Hepatocyte (in vitro differentiated cells): ENCODE measurements at regions not wholly inside any gene's neighbourhood (a gene's known extent, or its start where the extent isn't known, plus 50 kb on each side); places are given as distances from the start of the nearest gene placed in this dataset.

Source experiments
- DNase-seq: peaks from one replicate; pipeline ENCODE4 v3.0.0-alpha.2; 2016; ENCODE audit warnings: low spot score
- H2AFZ ChIP-seq: fragments of 200-600 bp; sonication (generic); 2 replicates; pipeline ENCODE4 v1.6.0; 2016; ENCODE audit warnings: antibody characterized with exemption, mild to moderate bottlenecking
- H3K27ac ChIP-seq: fragments of 200-600 bp; sonication (generic); 2 replicates; pipeline ENCODE4 v1.5.1; 2016; ENCODE audit warnings: mild to moderate bottlenecking
- H3K27me3 ChIP-seq: fragments of 200-600 bp; sonication (generic); 2 replicates; pipeline ENCODE4 v1.6.1; 2016
- H3K36me3 ChIP-seq: fragments of 200-600 bp; sonication (generic); replicated peaks from 2 replicates; pipeline ENCODE4 v1.5.1; 2016; ENCODE audit warnings: low read depth; ENCODE audit not compliant: insufficient read depth
- H3K4me1 ChIP-seq: fragments of 200-600 bp; sonication (generic); 2 replicates; pipeline ENCODE4 v1.5.1; 2016; ENCODE audit warnings: mild to moderate bottlenecking, moderate library complexity; ENCODE audit not compliant: insufficient read depth
- H3K4me2 ChIP-seq: fragments of 200-600 bp; sonication (generic); 2 replicates; pipeline ENCODE4 v1.6.0; 2016
- H3K4me3 ChIP-seq: fragments of 200-600 bp; sonication (generic); 2 replicates; pipeline ENCODE4 v1.5.1; 2016; ENCODE audit warnings: mild to moderate bottlenecking
- H3K79me2 ChIP-seq: fragments of 200-600 bp; sonication (generic); 2 replicates; pipeline ENCODE4 v1.6.0; 2017; ENCODE audit warnings: mild to moderate bottlenecking
- H3K9me2 ChIP-seq: fragments of 200-600 bp; sonication (generic); replicated peaks from 2 replicates; pipeline ENCODE4 v1.6.0; 2017; ENCODE audit warnings: mild to moderate bottlenecking; ENCODE audit not compliant: insufficient read depth
- H3K9me3 ChIP-seq: fragments of 200-600 bp; sonication (generic); 2 replicates; pipeline ENCODE4 v1.5.1; 2016; ENCODE audit warnings: low read depth, mild to moderate bottlenecking
- H4K20me1 ChIP-seq: fragments of 200-600 bp; sonication (generic); 2 replicates; pipeline ENCODE4 v1.6.0; 2016; ENCODE audit warnings: mild to moderate bottlenecking; ENCODE audit not compliant: insufficient read depth, poor library complexity, severe bottlenecking
- CTCF ChIP-seq: fragments of 200-600 bp; sonication (generic); IDR thresholded peaks from 2 replicates; pipeline ENCODE4 v1.5.1; 2016; ENCODE audit warnings: antibody characterized with exemption, mild to moderate bottlenecking; ENCODE audit not compliant: poor library complexity
- EZH2 ChIP-seq: fragments of 200-600 bp; sonication (generic); IDR thresholded peaks from 2 replicates; pipeline ENCODE4 v1.6.1; 2016; ENCODE audit warnings: antibody characterized with exemption, mild to moderate bottlenecking, borderline replicate concordance
- EZH2phosphoT487 ChIP-seq: fragments of 200-600 bp; sonication (generic); IDR thresholded peaks from one replicate; pipeline ENCODE4 v1.6.1; 2018; ENCODE audit warnings: antibody characterized with exemption, mild to moderate bottlenecking, low read depth, moderate library complexity; ENCODE audit not compliant: unreplicated experiment, severe bottlenecking
- WGBS: methylation state at CpG from one replicate; pipeline ENCODE4 v1.1.6; 2016; ENCODE audit warnings: low lambda C conversion rate; ENCODE audit errors: missing lambda C conversion rate; 5-methylcytosine and 5-hydroxymethylcytosine counted together

DNA sequence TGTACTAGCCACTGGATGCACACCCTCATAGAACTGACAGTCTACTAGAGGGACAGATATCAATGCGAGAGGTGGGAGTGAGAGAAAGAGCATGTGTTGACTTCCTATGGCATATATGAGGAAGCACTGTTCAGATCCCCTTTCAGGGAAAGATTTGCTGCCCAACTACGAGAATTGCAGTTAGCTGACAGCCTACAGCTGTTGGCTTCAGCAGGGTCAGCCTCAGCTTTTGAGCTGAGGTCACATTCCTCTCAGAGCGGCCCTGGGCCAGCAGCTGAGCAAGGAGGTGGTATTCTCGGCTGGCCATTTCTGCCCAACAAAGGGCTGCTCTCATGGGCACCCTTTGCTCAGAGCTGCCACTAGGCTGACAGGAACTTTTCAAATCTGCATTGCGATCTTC lies 580.2 kb downstream of the MID1IP1 start:
- peaks cover 3% of the 10 kb centered on the region for H3K4me1 ChIP-seq
- H3K9me3 ChIP-seq: no peaks in the 10 kb centered on the region
- H3K27ac ChIP-seq: no peak overlapping the region
- TF ChIP-seq EZH2 (no peak), EZH2phosphoT487 (no peak), CTCF (no peak)
- H3K27me3 ChIP-seq: no peaks in the 10 kb centered on the region
- H2AFZ ChIP-seq: no peak overlapping the region
- no peaks in the 10 kb centered on the region for H3K79me2 ChIP-seq
- H3K4me2 ChIP-seq: no peak overlapping the region
- DNase-seq: no peak
- no peaks in the 10 kb centered on the region for H3K9me2 ChIP-seq
- no peaks in the 10 kb centered on the region for H4K20me1 ChIP-seq
- H3K4me3 ChIP-seq: no peak overlapping the region
- 74% methylated on average over 5 of the region's 5 CpGs for WGBS
- H3K36me3 ChIP-seq: no peaks in the 10 kb centered on the region

DNA sequence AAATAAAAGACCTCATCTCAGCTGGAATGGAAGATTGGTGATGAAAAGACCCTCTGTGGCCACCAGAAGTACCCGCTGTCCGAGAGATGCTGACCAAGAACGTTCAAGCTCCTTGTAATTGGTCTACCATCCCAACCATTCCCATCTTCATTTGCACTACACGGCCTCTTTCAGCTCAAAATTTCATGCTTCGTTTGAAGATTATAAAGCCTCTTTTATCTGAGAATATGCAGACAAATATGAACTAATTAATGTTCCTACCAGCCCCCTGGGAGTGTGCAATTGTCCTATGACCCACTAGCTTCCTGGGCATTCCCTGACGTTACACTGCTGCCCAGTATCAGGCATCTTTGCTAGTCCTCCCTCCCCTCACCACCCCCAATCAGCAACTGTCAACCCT lies 583.7 kb downstream of the MID1IP1 start:
- H3K27ac ChIP-seq: no peak overlapping the region
- no peaks in the 10 kb centered on the region for H3K27me3 ChIP-seq
- H3K4me2 ChIP-seq: no peak overlapping the region
- H4K20me1 ChIP-seq: no peaks in the 10 kb centered on the region
- no peak for TF ChIP-seq EZH2phosphoT487
- no peak for TF ChIP-seq EZH2
- TF ChIP-seq CTCF: no peak
- WGBS: 79% methylated on average over 6 of the region's 6 CpGs
- no peak for DNase-seq
- no peaks in the 10 kb centered on the region for H3K79me2 ChIP-seq
- H3K9me2 ChIP-seq: no peaks in the 10 kb centered on the region
- H2AFZ ChIP-seq: no peak overlapping the region
- no peak overlapping the region for H3K4me3 ChIP-seq
- H3K4me1 ChIP-seq: no peaks in the 10 kb centered on the region
- no peaks in the 10 kb centered on the region for H3K36me3 ChIP-seq
- H3K9me3 ChIP-seq: no peaks in the 10 kb centered on the region

GRCh38 chrX:39388730-39389129 lies 587.5 kb downstream of the MID1IP1 start:
- H3K27me3 ChIP-seq: no peaks in the 10 kb centered on the region
- no peaks in the 10 kb centered on the region for H3K79me2 ChIP-seq
- no peak for DNase-seq
- no peak overlapping the region for H3K4me3 ChIP-seq
- H3K36me3 ChIP-seq: no peaks in the 10 kb centered on the region
- no peak overlapping the region for H2AFZ ChIP-seq
- no peak overlapping the region for H3K4me2 ChIP-seq
- WGBS: 93% methylated on average over 2 of the region's 2 CpGs
- TF ChIP-seq EZH2: no peak
- TF ChIP-seq CTCF: no peak
- TF ChIP-seq EZH2phosphoT487: no peak
- no peaks in the 10 kb centered on the region for H3K4me1 ChIP-seq
- H3K9me3 ChIP-seq: no peaks in the 10 kb centered on the region
- H4K20me1 ChIP-seq: no peaks in the 10 kb centered on the region
- no peak overlapping the region for H3K27ac ChIP-seq
- no peaks in the 10 kb centered on the region for H3K9me2 ChIP-seq

- H3K79me2 ChIP-seq: no peaks in the 10 kb centered on the region
- H3K27ac ChIP-seq: no peak overlapping the region
- no peaks in the 10 kb centered on the region for H3K9me3 ChIP-seq
- no peak overlapping the region for H3K4me2 ChIP-seq
- 69% methylated on average over 10 of the region's 10 CpGs for WGBS
- H2AFZ ChIP-seq: no peak overlapping the region
- peaks cover 6% of the 10 kb centered on the region for H3K4me1 ChIP-seq
- no peak overlapping the region for H3K4me3 ChIP-seq
- H4K20me1 ChIP-seq: no peaks in the 10 kb centered on the region
- H3K27me3 ChIP-seq: no peaks in the 10 kb centered on the region
- no peaks in the 10 kb centered on the region for H3K9me2 ChIP-seq
- DNase-seq: no peak
- H3K36me3 ChIP-seq: no peaks in the 10 kb centered on the region
- TF ChIP-seq EZH2phosphoT487 (no peak), EZH2 (no peak), CTCF (no peak)
Measured at GRCh38 chrX:39396358-39396995, 595.2 kb downstream of the MID1IP1 start.
